SK-N-SH treated with all-trans-retinoic acid at 6 μM for 48 hours (cell line): ENCODE measurements at regions not wholly inside any gene's neighbourhood (a gene's known extent, or its start where the extent isn't known, plus 50 kb on each side); places are given as distances from the start of the nearest gene placed in this dataset.

Experiments used
- ATAC-seq: fragments of 200-7000 bp; cut with Tn5 transposase; 3 replicates; pipeline ENCODE4 v1.9.1; 2020; ENCODE audit warnings: mild to moderate bottlenecking, moderate library complexity
- ARNTL ChIP-seq: fragments of 450-650 bp; formaldehyde crosslinking; IDR thresholded peaks from 2 replicates; pipeline ENCODE4 v1.5.0; 2020; ENCODE audit warnings: low read depth, mild to moderate bottlenecking, moderate library complexity, borderline replicate concordance
- BACH2 ChIP-seq: fragments of 250-450 bp; sonication (Bioruptor Pico); IDR thresholded peaks from 2 replicates; pipeline ENCODE4 v1.9.0; 2021; ENCODE audit warnings: mild to moderate bottlenecking, borderline replicate concordance
- CSDC2 ChIP-seq: fragments of 250-450 bp; sonication (Bioruptor Pico); IDR thresholded peaks from 2 replicates; pipeline ENCODE4 v1.5.0; 2020; ENCODE audit warnings: mild to moderate bottlenecking, moderate library complexity
- CSRNP3 ChIP-seq: fragments of 250-450 bp; sonication (Bioruptor Pico); IDR thresholded peaks from 2 replicates; pipeline ENCODE4 v1.5.1; 2021; ENCODE audit warnings: mild to moderate bottlenecking, moderate library complexity
- ESRRG ChIP-seq: fragments of 250-450 bp; sonication (Bioruptor Pico); IDR thresholded peaks from 2 replicates; pipeline ENCODE4 v1.6.1; 2021; ENCODE audit warnings: mild to moderate bottlenecking
- GLIS3 ChIP-seq: fragments of 250-450 bp; sonication (Bioruptor Pico); IDR thresholded peaks from 2 replicates; pipeline ENCODE4 v1.5.0; 2020; ENCODE audit warnings: mild to moderate bottlenecking, moderate library complexity
- ISL1 ChIP-seq: fragments of 250-450 bp; sonication (Bioruptor Pico); IDR thresholded peaks from 2 replicates; pipeline ENCODE4 v2.1.2; 2022; ENCODE audit warnings: mild to moderate bottlenecking, moderate library complexity
- OSR1 ChIP-seq: fragments of 250-450 bp; sonication (Bioruptor Pico); IDR thresholded peaks from 2 replicates; pipeline ENCODE4 v1.8.0; 2022; ENCODE audit warnings: moderate library complexity, mild to moderate bottlenecking, inconsistent platforms
- PATZ1 ChIP-seq: fragments of 250-450 bp; sonication (Bioruptor Pico); IDR thresholded peaks from 2 replicates; pipeline ENCODE4 v1.8.0; 2020; ENCODE audit warnings: mild to moderate bottlenecking, moderate library complexity, borderline replicate concordance
- POU6F1 ChIP-seq: fragments of 250-450 bp; sonication (Bioruptor Pico); IDR thresholded peaks from 2 replicates; pipeline ENCODE4 v1.8.0; 2021; ENCODE audit warnings: low read depth, mild to moderate bottlenecking, moderate library complexity, borderline replicate concordance
- PPARA ChIP-seq: fragments of 250-450 bp; sonication (Bioruptor Pico); IDR thresholded peaks from 2 replicates; pipeline ENCODE4 v1.5.0; 2020; ENCODE audit warnings: mild to moderate bottlenecking, borderline replicate concordance
- RARB ChIP-seq: fragments of 250-450 bp; sonication (Bioruptor Pico); IDR thresholded peaks from 2 replicates; pipeline ENCODE4 v1.8.0; 2021; ENCODE audit warnings: mild to moderate bottlenecking, moderate library complexity
- SNAI2 ChIP-seq: fragments of 250-450 bp; sonication (Bioruptor Pico); IDR thresholded peaks from 2 replicates; pipeline ENCODE4 v1.5.0; 2020; ENCODE audit warnings: mild to moderate bottlenecking, moderate library complexity
- TCF4 ChIP-seq: fragments of 250-450 bp; sonication (Bioruptor Pico); IDR thresholded peaks from 2 replicates; pipeline ENCODE4 v1.8.0; 2021; ENCODE audit warnings: mild to moderate bottlenecking, moderate library complexity, borderline replicate concordance
- TOX ChIP-seq: fragments of 250-450 bp; sonication (Bioruptor Pico); IDR thresholded peaks from 2 replicates; pipeline ENCODE4 v1.8.0; 2021; ENCODE audit warnings: mild to moderate bottlenecking, moderate library complexity, borderline replicate concordance
- TSHZ2 ChIP-seq: fragments of 250-450 bp; sonication (Bioruptor Pico); IDR thresholded peaks from 2 replicates; pipeline ENCODE4 v1.5.0; 2020; ENCODE audit warnings: mild to moderate bottlenecking, moderate library complexity
- ZC3H10 ChIP-seq: fragments of 250-450 bp; sonication (Bioruptor Pico); IDR thresholded peaks from 2 replicates; pipeline ENCODE4 v1.5.1; 2021; ENCODE audit warnings: mild to moderate bottlenecking, moderate library complexity
- ZFP3 ChIP-seq: fragments of 250-450 bp; sonication (Bioruptor Pico); IDR thresholded peaks from 2 replicates; pipeline ENCODE4 v1.5.0; 2020; ENCODE audit warnings: mild to moderate bottlenecking, moderate library complexity
- ZFP30 ChIP-seq: fragments of 450-650 bp; formaldehyde crosslinking; IDR thresholded peaks from 2 replicates; pipeline ENCODE4 v1.5.0; 2022; ENCODE audit warnings: mild to moderate bottlenecking, moderate library complexity
- ZNF70 ChIP-seq: fragments of 450-650 bp; formaldehyde crosslinking; IDR thresholded peaks from 2 replicates; pipeline ENCODE4 v1.5.0; 2020; ENCODE audit warnings: mild to moderate bottlenecking, moderate library complexity
- ZNF8 ChIP-seq: fragments of 450-650 bp; formaldehyde crosslinking; IDR thresholded peaks from 2 replicates; pipeline ENCODE4 v1.5.0; 2020; ENCODE audit warnings: mild to moderate bottlenecking, moderate library complexity

- TF ChIP-seq BACH2 (CRISPR knock-in tag) (no peak), ISL1 (CRISPR knock-in tag) (no peak), TCF4 (CRISPR knock-in tag) (no peak), OSR1 (CRISPR knock-in tag) (no peak), ZNF70 (CRISPR knock-in tag) (no peak), TOX (no peak), ARNTL (CRISPR knock-in tag) (no peak), ESRRG (CRISPR knock-in tag) (no peak), RARB (CRISPR knock-in tag) (no peak), POU6F1 (CRISPR knock-in tag) (no peak), PATZ1 (CRISPR knock-in tag) (no peak), ZC3H10 (CRISPR knock-in tag) (no peak), TSHZ2 (CRISPR knock-in tag) (no peak), CSRNP3 (no peak), PPARA (CRISPR knock-in tag) (no peak), ZNF8 (CRISPR knock-in tag) (no peak), SNAI2 (CRISPR knock-in tag) (no peak), CSDC2 (CRISPR knock-in tag) (no peak), ZFP30 (CRISPR knock-in tag) (no peak)
- ATAC-seq: no peak
Measured at GRCh38 chr10:125495386-125495785, 187.6 kb downstream of the TEX36 start.

- TF ChIP-seq ZNF8 (CRISPR knock-in tag) (no peak), CSDC2 (CRISPR knock-in tag) (no peak), OSR1 (CRISPR knock-in tag) (no peak), CSRNP3 (no peak), ISL1 (CRISPR knock-in tag) (no peak), BACH2 (CRISPR knock-in tag) (no peak), ESRRG (CRISPR knock-in tag) (no peak), ZC3H10 (CRISPR knock-in tag) (no peak), ZFP30 (CRISPR knock-in tag) (no peak), TCF4 (CRISPR knock-in tag) (no peak), SNAI2 (CRISPR knock-in tag) (no peak), TSHZ2 (CRISPR knock-in tag) (no peak), GLIS3 (CRISPR knock-in tag) (no peak), PPARA (CRISPR knock-in tag) (no peak), ARNTL (CRISPR knock-in tag) (no peak), ZFP3 (no peak)
- ATAC-seq: no peak
Measured at GRCh38 chr10:125494651-125495239, 188.2 kb downstream of the TEX36 start.
